Ecto neural progenitor cell (in vitro differentiated cells): ENCODE measurements at regions not wholly inside any gene's neighbourhood (a gene's known extent, or its start where the extent isn't known, plus 50 kb on each side); places are given as distances from the start of the nearest gene placed in this dataset.

ENCODE experiments used
- DNase-seq: peaks from one replicate; pipeline ENCODE4 v3.0.0-alpha.2; 2018; ENCODE audit warnings: low spot score

GRCh38 chr4:13129095-13129494 lies 355.0 kb downstream of the RAB28 start:
- no peak for DNase-seq

DNA sequence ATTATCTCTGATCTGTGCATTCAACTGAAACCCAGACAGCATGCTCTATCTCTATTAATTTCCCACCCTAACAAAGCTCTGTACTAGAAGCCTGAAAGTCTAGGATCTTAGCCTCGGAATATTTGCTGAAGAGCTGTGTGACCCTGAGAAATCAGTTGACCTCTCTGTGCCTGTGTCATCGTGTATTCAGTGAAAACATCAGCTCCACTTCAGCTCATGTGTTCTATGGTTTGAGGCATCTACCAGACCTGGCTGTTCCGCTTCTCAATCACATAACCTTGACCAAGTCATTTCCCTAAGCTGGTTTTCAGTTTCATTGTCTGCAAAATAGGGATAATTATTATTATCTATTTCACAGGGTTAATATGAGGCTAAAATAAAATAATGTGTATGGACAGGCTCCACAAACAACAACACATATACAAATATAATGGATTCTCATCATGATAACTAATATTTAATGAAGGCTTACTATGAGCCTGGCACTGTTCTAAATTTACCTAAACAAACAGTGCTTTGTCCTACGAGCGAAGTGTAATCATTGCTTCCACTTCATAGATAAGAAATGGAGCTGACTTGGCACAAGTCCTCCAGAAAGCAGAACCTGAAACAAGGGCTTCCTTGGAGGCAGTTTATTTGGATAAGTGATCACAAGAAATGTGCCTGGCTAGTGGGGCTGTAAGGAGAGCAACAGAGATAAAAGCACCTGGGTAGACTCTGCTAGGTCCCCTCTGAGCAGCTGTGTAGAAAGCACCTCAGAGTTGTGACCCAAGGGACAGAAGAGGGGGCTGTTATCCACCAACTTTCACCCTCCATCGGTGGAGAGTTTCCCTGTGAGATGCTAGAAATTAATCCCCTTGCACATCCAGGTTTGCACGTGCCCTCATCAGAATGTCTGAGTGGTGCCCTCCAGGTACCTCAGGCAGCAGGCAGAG lies 356.9 kb downstream of the RAB28 start:
- DNase-seq, result no peak

GRCh38 chr4:13118633-13119032 lies 365.5 kb downstream of the RAB28 start:
- no peak for DNase-seq

GRCh38 chr4:13117185-13117584 lies 367.0 kb downstream of the RAB28 start:
- no peak for DNase-seq

DNA sequence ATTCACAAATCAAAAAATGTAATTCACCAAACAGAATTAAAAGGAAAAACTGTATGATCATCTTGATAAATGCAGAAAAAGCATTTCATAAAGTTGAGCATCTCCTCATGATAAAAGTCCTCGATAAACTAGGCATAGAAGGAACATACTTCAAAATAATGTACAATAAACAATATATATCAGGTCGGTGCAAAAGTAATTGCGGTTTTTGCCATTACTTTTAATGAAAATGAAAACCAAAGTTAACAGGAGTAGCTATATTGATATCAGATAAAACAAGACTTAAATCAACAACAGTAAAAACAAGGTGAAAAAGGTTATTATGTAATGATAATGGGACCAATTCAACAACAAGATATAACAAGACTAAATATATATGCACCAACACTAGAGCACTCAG lies 372.1 kb downstream of the RAB28 start:
- no peak for DNase-seq

GRCh38 chr4:13109536-13109935 lies 374.6 kb downstream of the RAB28 start:
- DNase-seq, result no peak

DNA sequence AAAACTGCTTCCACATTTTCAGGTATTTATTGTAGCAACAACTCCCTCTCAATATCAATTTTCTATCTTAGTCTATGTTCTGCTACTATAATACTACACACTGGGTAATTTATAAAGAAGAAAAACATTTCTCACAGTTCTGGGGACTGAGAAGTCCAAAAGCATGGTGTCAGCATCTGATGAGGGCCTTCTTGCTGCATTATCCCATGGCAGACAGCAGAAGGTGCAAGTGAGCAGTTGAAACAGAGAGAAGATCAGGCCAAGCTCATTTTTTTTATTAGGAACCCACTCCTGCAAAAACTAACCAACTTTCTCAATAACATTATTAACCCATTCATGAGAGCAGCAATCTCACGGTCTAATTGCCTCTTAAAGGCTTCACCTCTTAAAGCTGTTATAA lies 376.0 kb downstream of the RAB28 start:
- DNase-seq, result no peak

DNA sequence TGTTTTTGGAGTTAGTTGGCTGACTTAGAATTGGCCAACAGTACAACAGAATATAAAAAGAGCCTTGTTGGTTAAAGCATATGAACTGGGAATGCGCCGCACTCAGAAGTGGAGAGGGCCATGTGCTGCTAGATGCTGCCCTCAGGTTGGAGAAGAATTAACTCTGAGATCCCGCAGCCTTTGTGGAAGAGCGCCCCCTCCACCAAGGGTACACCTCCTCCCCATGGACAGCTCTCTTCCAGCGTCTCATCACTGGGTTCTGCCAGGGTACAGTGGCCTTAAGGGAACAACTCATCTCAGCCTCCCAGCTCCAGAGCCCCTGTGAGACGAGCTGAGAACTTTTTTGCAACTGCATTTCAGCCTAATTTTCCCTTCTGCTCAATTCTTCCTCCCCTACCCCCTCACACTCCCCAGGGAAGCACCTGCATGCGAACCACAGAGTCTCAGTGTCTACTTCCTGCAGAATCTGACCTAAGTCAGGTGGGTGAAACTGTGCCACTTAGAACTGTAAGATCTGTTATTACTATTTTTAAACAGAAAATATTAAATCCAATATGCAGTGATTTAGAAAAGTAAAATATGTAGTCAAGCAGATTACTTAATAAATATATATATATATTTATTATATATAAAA lies 380.6 kb downstream of the RAB28 start:
- no peak for DNase-seq

DNA sequence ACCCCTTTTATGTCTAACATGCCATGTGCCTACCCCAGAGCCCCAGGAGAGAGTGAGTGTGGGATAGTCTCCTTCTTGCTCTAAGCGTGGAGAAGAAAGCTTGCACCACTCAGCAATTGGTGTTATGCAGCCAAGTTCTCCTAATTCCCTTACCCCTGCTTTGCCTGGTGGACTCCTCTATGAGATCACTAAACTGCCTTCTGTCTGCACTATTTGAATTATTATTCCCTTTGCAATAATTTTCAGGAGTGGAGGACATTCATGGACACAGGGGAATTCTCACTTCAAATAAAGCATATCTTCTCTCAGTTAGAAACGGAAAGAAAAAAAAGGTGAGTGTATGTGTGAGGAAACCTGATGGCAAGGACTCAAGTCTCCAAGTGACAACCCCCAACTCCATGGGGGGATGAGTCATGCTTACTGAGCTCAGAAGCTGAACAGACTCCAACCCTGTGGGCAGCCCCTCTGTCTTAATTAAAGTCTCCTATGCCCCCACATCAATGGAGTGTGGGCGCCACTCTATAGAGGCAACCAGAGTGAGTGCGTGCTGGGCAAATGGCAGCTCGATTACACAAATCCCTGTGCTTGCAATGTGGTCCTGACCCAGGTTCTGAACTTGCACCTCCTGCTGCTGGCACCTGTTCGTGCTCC lies 381.9 kb downstream of the RAB28 start:
- no peak for DNase-seq

DNA sequence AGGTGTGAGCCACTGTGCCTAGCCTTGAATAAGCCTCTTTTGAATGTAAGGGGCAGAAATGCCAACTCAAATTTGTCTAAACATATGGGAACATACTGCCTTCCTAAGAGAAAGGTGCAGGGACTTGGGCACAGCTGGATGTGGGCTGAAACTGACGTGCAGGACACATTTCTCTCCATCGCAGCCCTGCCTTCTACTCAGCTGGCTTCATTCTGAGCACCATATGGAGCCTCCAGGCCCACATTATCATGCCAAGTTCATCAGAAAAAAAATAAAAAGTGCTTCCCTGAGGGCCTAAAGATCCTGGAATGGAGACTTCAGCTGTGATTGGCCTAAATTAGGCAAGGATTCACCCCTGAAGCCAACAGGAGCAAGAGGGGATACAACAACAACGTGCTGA lies 386.2 kb downstream of the RAB28 start:
- DNase-seq, result no peak

DNA sequence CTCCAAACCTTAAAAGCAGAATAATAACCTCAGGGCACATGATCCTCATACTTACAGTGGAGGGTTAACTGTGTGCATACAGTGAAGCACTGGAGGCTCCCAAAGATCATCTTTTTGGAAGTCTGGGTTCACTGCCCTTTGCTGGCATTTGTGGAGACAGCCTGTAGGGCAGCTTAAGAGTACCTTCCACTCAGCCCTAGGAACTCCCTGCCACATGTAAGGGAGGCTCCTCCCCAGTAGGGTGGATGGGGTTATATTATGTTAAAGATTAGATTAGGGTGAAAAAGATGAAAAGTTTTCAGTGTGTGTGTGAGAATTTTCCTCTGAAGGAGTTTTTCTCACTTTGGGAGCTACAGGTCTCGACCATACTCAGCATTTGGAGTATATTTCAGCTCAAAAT lies 388.4 kb downstream of the RAB28 start:
- no peak for DNase-seq

GRCh38 chr4:13093170-13093569 lies 391.0 kb downstream of the RAB28 start:
- no peak for DNase-seq

- no peak for DNase-seq
These were observed 391.4 kb downstream of the RAB28 start for GRCh38 chr4:13092702-13093101.

- DNase-seq, result no peak
These were observed 394.5 kb downstream of the RAB28 start for GRCh38 chr4:13089659-13089998.

DNA sequence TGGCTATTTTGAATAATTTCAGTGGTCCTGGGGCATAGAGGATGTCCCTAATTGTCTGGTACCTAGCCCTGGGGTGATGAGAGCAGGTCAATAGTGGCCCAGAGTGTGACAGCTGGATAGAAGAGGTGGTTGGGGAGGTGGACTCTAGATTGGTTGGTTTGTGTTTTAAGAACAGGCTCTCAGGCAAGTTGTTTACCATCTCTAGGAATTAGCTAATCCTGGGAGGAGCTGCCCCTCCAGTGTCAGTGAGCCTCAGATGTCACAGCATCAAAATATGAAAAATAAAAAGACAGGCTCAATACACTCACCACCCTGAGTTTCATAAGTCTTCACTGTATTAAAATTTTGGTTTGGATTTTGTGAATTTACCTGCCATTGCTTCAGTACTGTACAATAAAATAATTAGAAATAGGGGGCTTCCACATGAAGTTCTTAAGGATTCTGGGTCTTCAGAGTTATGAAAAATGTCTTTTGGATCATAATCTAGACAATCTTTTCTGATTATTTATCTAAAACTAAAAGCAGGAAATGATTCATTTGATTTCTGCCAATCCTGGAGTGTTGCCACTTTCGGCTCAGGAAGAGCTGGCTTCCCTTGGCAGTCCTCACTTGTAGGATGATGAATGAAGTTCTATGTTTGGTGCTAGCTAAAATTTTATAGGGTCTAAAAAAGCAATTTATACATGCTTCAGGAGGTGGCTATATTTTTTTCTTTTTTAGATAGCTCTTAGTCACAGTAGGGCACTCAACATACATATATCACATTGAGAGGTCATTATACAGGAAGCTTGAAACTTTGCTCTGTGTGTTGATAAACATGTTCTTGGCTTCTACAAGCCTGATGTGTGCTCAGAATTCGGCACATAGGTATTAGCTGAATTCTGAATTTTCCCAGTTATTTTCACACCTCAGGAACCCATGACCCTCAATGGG lies 395.1 kb downstream of the RAB28 start:
- DNase-seq, result no peak

- no peak for DNase-seq
These were observed 397.1 kb downstream of the RAB28 start for GRCh38 chr4:13087041-13087440.

- DNase-seq, result no peak
These were observed 399.9 kb downstream of the RAB28 start for GRCh38 chr4:13084210-13084609.

GRCh38 chr4:13081830-13082229 lies 402.3 kb downstream of the RAB28 start:
- no peak for DNase-seq

GRCh38 chr4:13067077-13067476 lies 417.1 kb downstream of the RAB28 start:
- DNase-seq, result no peak

- no peak for DNase-seq
These were observed 425.1 kb downstream of the RAB28 start for GRCh38 chr4:13059019-13059418.

- DNase-seq, result no peak
These were observed 427.4 kb downstream of the RAB28 start for GRCh38 chr4:13056630-13057189.
